Nephron progenitor cell (in vitro differentiated cells): ENCODE measurements at regions not wholly inside any gene's neighbourhood (a gene's known extent, or its start where the extent isn't known, plus 50 kb on each side); places are given as distances from the start of the nearest gene placed in this dataset.
A peak's percentile ranks its signal among the peaks of the same experiment; 100 is the strongest.

Source experiments
- DNase-seq: peaks from one replicate; pipeline ENCODE4 v3.0.0; 2021
- H3K27ac Mint-ChIP-seq: 2 replicates; pipeline ENCODE4 v1.8.0; 2021; ENCODE audit warnings: mild to moderate bottlenecking, moderate library complexity, mixed read lengths
- H3K27me3 Mint-ChIP-seq: 2 replicates; pipeline ENCODE4 v1.8.0; 2021; ENCODE audit warnings: mild to moderate bottlenecking, low read depth, mixed read lengths; ENCODE audit not compliant: poor library complexity
- H3K36me3 Mint-ChIP-seq: 2 replicates; pipeline ENCODE4 v1.8.0; 2021; ENCODE audit warnings: low read depth, mixed read lengths
- H3K4me1 Mint-ChIP-seq: 2 replicates; pipeline ENCODE4 v1.8.0; 2021; ENCODE audit warnings: mixed read lengths
- H3K4me3 Mint-ChIP-seq: 2 replicates; pipeline ENCODE4 v1.8.0; 2021; ENCODE audit warnings: mild to moderate bottlenecking, moderate library complexity, mixed read lengths
- H3K9me3 Mint-ChIP-seq: 2 replicates; pipeline ENCODE4 v1.8.0; 2021; ENCODE audit warnings: mild to moderate bottlenecking, moderate library complexity, mixed read lengths
- CTCF ChIP-seq: fragments of 200-600 bp; sonication (generic); IDR thresholded peaks from 2 replicates; pipeline ENCODE4 v1.5.0; 2021; ENCODE audit warnings: antibody characterized with exemption

GRCh38 chr11:92771701-92772100 is 197.8 kb upstream of the MTNR1B start:
- no peak overlapping the region for H3K27ac Mint-ChIP-seq
- no peak overlapping the region for H3K4me3 Mint-ChIP-seq
- TF ChIP-seq CTCF = no peak
- peaks cover 49% of the 10 kb centered on the region for H3K36me3 Mint-ChIP-seq
- DNase-seq = no peak
- H3K27me3 Mint-ChIP-seq = peaks cover 13% of the 10 kb centered on the region
- peaks cover 62% of the 10 kb centered on the region for H3K4me1 Mint-ChIP-seq
- H3K9me3 Mint-ChIP-seq = no peaks in the 10 kb centered on the region

GRCh38 chr11:92775003-92775676 is 194.3 kb upstream of the MTNR1B start:
- H3K27ac Mint-ChIP-seq = no peak overlapping the region

GRCh38 chr11:92776676-92777075 is 192.8 kb upstream of the MTNR1B start:
- Mint-ChIP-seq H3K4me1 (peaks cover 33% of the 10 kb centered on the region), H3K4me3 (no peak overlapping the region), H3K36me3 (peaks cover 54% of the 10 kb centered on the region), H3K27ac (peak overlapping the region; percentile 55), H3K9me3 (no peaks in the 10 kb centered on the region), H3K27me3 (peaks cover 8% of the 10 kb centered on the region)
- DNase-seq = no peak
- TF ChIP-seq CTCF = no peak

More at GRCh38 chr11:92775003-92775676, 194.3 kb upstream of the MTNR1B start:
- H3K4me1 Mint-ChIP-seq = peaks cover 42% of the 10 kb centered on the region
- H3K9me3 Mint-ChIP-seq = no peaks in the 10 kb centered on the region
- no peak for DNase-seq
- peaks cover 49% of the 10 kb centered on the region for H3K36me3 Mint-ChIP-seq
- TF ChIP-seq CTCF = no peak
- H3K4me3 Mint-ChIP-seq = no peak overlapping the region
- peaks cover 10% of the 10 kb centered on the region for H3K27me3 Mint-ChIP-seq

GRCh38 chr11:92779746-92780145 is 189.7 kb upstream of the MTNR1B start:
- DNase-seq = no peak
- Mint-ChIP-seq H3K4me3 (no peak overlapping the region), H3K9me3 (no peaks in the 10 kb centered on the region), H3K36me3 (peaks cover 51% of the 10 kb centered on the region), H3K4me1 (peaks cover 17% of the 10 kb centered on the region), H3K27ac (no peak overlapping the region), H3K27me3 (peaks cover under 1% of the 10 kb centered on the region)
- no peak for TF ChIP-seq CTCF

- peaks cover 17% of the 10 kb centered on the region for H3K4me1 Mint-ChIP-seq
- H3K9me3 Mint-ChIP-seq = no peaks in the 10 kb centered on the region
- H3K36me3 Mint-ChIP-seq = peaks cover 59% of the 10 kb centered on the region
- H3K27me3 Mint-ChIP-seq = no peaks in the 10 kb centered on the region
- H3K27ac Mint-ChIP-seq = no peak overlapping the region
- no peak for TF ChIP-seq CTCF
- DNase-seq = no peak
- no peak overlapping the region for H3K4me3 Mint-ChIP-seq
Measured at GRCh38 chr11:92781151-92781550, 188.3 kb upstream of the MTNR1B start.

GRCh38 chr11:92782806-92783205 is 186.6 kb upstream of the MTNR1B start:
- H3K27ac Mint-ChIP-seq = no peak overlapping the region
- H3K4me1 Mint-ChIP-seq = peaks cover 5% of the 10 kb centered on the region
- TF ChIP-seq CTCF = no peak
- no peaks in the 10 kb centered on the region for H3K9me3 Mint-ChIP-seq
- H3K27me3 Mint-ChIP-seq = no peaks in the 10 kb centered on the region
- no peak overlapping the region for H3K4me3 Mint-ChIP-seq
- no peak for DNase-seq
- H3K36me3 Mint-ChIP-seq = peaks cover 43% of the 10 kb centered on the region
